Fibroblast of mammary gland (primary cell): ENCODE measurements at regions not wholly inside any gene's neighbourhood (a gene's known extent, or its start where the extent isn't known, plus 50 kb on each side); places are given as distances from the start of the nearest gene placed in this dataset.

Source experiments
- DNase-seq: peaks from one replicate; pipeline ENCODE4 v3.0.0-alpha.2; 2010; ENCODE audit warnings: low read depth
- H3K4me3 ChIP-seq: 2 replicates; pipeline ENCODE4 v1.5.1; 2011; ENCODE audit warnings: low read depth, mild to moderate bottlenecking, low read length, moderate library complexity; ENCODE audit not compliant: control insufficient read depth
- CTCF ChIP-seq: conservative IDR thresholded peaks from 2 replicates; pipeline ENCODE4 v1.5.1; 2011; ENCODE audit warnings: low read depth, low read length, inconsistent platforms; ENCODE audit not compliant: control insufficient read depth, insufficient read depth

GRCh38 chr2:2694746-2695145 is 363.7 kb upstream of the MYT1L start:
- H3K4me3 ChIP-seq, result no peak overlapping the region
- no peak for TF ChIP-seq CTCF
- DNase-seq, result no peak

GRCh38 chr2:2692599-2693389 is 361.7 kb upstream of the MYT1L start:
- TF ChIP-seq CTCF, result no peak
- DNase-seq, result no peak
- no peak overlapping the region for H3K4me3 ChIP-seq

- no peak for TF ChIP-seq CTCF
- H3K4me3 ChIP-seq, result no peak overlapping the region
- no peak for DNase-seq
These were observed 360.3 kb upstream of the MYT1L start for GRCh38 chr2:2691419-2691818.

- no peak for TF ChIP-seq CTCF
- no peak for DNase-seq
- no peak overlapping the region for H3K4me3 ChIP-seq
These were observed 359.9 kb upstream of the MYT1L start for GRCh38 chr2:2690985-2691384.

GRCh38 chr2:2689306-2689705 is 358.2 kb upstream of the MYT1L start:
- DNase-seq, result no peak
- H3K4me3 ChIP-seq, result no peak overlapping the region
- TF ChIP-seq CTCF, result no peak

- no peak overlapping the region for H3K4me3 ChIP-seq
- no peak for DNase-seq
- no peak for TF ChIP-seq CTCF
These were observed 357.2 kb upstream of the MYT1L start for GRCh38 chr2:2688254-2688653.
